Fibroblast of pulmonary artery (primary cell): ENCODE measurements at regions not wholly inside any gene's neighbourhood (a gene's known extent, or its start where the extent isn't known, plus 50 kb on each side); places are given as distances from the start of the nearest gene placed in this dataset.

Source experiments
- DNase-seq: peaks from one replicate; pipeline ENCODE4 v3.0.0-alpha.2; 2010; ENCODE audit warnings: low read depth
- H3K4me3 ChIP-seq: replicated peaks from 2 replicates; pipeline ENCODE4 v1.5.1; 2011; ENCODE audit warnings: low read depth, mild to moderate bottlenecking, control low read depth, low read length, moderate library complexity
- CTCF ChIP-seq: IDR thresholded peaks from 2 replicates; pipeline ENCODE4 v1.5.1; 2011; ENCODE audit warnings: mild to moderate bottlenecking, control low read depth, low read length, inconsistent platforms; ENCODE audit errors: missing control alignments

DNA sequence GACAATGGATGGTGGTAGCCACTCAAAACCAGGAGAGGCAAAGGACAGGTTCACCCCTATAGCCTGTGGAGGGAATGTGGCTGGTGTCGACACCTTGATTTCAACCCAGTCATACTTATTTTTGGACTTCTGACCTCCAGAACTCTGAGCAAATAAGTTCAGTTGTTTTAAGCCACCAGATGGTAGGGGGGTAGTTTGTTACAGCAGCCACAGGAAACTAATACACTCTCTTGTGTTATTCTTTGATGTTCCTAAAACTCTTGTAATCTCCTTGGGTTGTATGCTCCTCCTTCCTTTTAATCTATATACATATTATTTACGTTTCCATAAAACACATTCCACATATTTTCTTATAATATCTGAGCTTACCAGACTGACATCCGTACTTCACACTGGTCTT, 65.9 kb downstream of the ZBTB18 start:
- H3K4me3 ChIP-seq, result no peak overlapping the region
- no peak for TF ChIP-seq CTCF
- no peak for DNase-seq

DNA sequence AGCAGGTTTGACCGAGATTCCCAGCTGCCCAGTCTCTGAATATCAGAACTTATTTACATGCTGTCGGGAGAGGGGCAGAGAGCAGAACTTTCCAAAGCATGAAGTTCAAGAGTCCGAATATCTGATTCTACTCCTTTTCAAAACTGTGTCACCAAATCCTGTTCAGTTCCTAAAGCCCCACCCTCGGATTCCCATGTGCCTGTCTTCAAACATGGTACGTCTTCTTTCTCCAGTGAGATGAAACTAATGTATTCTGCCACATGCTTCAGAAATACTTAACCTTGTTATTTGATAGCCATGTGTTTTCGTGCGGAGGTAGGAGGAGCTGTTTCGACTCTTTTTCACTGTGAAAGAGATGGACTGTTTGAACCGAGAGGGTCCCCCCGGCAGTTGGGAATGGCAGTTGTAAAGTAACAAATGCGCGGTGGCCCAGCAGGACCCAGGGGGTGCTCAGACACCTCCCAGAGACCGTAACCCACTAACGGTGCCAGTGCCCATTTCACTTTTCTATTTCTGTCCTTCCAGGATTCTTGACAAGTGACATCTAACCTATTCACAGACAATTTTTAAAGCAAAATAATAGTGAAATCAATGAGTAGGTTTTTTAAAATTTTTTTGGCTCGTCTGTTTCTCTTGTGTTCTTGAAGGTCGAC, 67.2 kb downstream of the ZBTB18 start:
- H3K4me3 ChIP-seq, result no peak overlapping the region
- no peak for DNase-seq
- no peak for TF ChIP-seq CTCF

DNA sequence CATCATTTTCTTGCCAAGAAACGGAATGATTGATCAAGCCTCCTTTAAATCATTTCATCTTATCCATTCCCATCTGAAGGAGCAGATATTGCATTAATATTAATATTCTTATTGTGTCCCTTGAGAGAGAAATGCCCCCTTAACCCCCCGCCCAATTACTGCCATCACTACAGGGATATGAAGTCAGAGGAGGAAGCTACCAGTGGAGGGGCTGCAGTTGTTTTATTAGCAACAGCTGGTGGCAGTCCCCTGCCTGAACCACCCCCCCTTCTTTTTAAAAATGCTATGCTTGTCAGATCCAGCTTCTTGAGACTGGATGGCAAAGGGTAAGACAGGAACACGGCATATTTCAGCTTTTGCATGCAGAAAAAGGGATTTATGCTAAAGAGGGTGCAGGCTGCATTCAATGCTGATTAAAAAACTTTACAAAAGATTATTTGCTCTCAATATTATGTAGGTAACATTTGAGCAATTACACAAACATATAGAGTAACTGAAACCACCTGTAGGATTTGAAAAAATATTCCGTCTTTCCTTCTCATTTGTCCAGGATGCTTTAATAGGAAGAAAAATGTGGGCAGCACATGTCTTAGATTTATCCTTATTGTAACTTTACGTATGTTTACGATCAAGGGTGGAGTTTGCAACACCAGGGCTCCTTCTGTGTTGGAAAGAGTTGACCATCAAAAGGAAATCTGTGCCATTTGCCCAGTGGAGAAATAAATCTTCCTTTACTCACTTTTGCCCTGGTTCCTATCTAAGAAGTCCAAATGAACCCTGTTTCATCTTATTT, 77.7 kb downstream of the ZBTB18 start:
- H3K4me3 ChIP-seq, result no peak overlapping the region
- DNase-seq, result no peak
- TF ChIP-seq CTCF, result no peak

GRCh38 chr1:244137276-244137675, 86.2 kb downstream of the ZBTB18 start:
- TF ChIP-seq CTCF, result no peak
- no peak for DNase-seq
- no peak overlapping the region for H3K4me3 ChIP-seq

GRCh38 chr1:244137725-244138124, 86.6 kb downstream of the ZBTB18 start:
- DNase-seq, result no peak
- H3K4me3 ChIP-seq, result no peak overlapping the region
- no peak for TF ChIP-seq CTCF

DNA sequence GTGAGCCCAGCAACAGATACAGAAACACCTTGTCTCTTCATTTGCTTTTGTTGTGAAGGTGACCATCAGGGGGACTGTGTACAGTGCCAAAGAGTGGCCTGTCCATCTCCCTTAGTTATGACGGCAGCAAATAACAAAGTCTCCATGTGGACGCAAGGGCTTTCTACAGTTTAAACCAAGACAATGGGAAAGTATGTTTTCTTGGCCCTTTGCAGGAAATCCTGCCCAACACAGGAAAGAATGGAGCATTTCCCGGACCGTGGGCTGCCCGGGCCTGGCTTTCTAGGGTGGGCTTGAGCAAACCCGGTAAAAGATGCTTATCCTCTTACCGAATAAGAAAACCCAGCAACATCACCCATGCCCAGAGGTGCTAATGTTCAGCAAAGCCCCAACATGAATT, 87.3 kb downstream of the ZBTB18 start:
- DNase-seq, result no peak
- H3K4me3 ChIP-seq, result no peak overlapping the region
- no peak for TF ChIP-seq CTCF

- H3K4me3 ChIP-seq, result no peak overlapping the region
- DNase-seq, result no peak
- no peak for TF ChIP-seq CTCF
These were observed 88.6 kb downstream of the ZBTB18 start for GRCh38 chr1:244139655-244140054.
